GM12864 (cell line): ENCODE measurements at regions not wholly inside any gene's neighbourhood (a gene's known extent, or its start where the extent isn't known, plus 50 kb on each side); places are given as distances from the start of the nearest gene placed in this dataset.
"Not testable (repeated sequence)": the region's sequence is repeated elsewhere in the genome, so short reads cannot be mapped to it uniquely, and the experiment has no call there.

ENCODE experiments used
- DNase-seq: peaks from one replicate; pipeline ENCODE4 v3.0.0-alpha.2; 2011; ENCODE audit warnings: low read depth
- H3K4me3 ChIP-seq: 2 replicates; pipeline ENCODE4 v1.5.1; 2011; ENCODE audit warnings: mild to moderate bottlenecking, low read depth, low read length, control low read depth
- TF ChIP-seq, protein P1 (sequence below): IDR thresholded peaks from 2 replicates; pipeline ENCODE4 v1.5.1; 2011; ENCODE audit warnings: low read depth, mild to moderate bottlenecking, moderate library complexity, low read length, control low read depth, inconsistent platforms; ENCODE audit errors: missing control alignments

- DNase-seq: no peak
- TF ChIP-seq, protein P1, sequence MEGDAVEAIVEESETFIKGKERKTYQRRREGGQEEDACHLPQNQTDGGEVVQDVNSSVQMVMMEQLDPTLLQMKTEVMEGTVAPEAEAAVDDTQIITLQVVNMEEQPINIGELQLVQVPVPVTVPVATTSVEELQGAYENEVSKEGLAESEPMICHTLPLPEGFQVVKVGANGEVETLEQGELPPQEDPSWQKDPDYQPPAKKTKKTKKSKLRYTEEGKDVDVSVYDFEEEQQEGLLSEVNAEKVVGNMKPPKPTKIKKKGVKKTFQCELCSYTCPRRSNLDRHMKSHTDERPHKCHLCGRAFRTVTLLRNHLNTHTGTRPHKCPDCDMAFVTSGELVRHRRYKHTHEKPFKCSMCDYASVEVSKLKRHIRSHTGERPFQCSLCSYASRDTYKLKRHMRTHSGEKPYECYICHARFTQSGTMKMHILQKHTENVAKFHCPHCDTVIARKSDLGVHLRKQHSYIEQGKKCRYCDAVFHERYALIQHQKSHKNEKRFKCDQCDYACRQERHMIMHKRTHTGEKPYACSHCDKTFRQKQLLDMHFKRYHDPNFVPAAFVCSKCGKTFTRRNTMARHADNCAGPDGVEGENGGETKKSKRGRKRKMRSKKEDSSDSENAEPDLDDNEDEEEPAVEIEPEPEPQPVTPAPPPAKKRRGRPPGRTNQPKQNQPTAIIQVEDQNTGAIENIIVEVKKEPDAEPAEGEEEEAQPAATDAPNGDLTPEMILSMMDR: no peak
- no peak overlapping the region for H3K4me3 ChIP-seq
Observed at GRCh38 chr4:134848681-134849080, 647.1 kb upstream of the PABPC4L start.

DNA sequence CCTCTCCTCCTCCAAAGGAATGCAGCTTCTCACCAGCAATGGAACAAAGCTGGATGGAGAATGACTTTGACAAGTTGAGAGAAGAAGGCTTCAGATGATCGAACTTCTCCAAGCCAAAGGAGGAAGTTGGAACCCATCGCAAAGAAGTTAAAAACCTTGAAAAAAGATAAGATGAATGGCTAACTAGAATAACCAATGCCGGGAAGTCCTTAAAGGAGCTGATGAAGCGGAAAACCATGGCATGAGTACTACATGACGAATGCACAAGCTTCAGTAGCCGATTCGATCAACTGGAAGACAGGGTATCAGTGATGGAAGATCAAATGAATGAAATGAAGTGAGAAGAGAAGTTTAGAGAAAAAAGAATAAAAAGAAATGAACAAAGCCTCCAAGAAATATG lies 629.2 kb upstream of the PABPC4L start:
- H3K4me3 ChIP-seq, DNase-seq: not testable (repeated sequence)

GRCh38 chr4:134812611-134813010 lies 611.0 kb upstream of the PABPC4L start:
- no peak overlapping the region for H3K4me3 ChIP-seq
- no peak for DNase-seq

DNA sequence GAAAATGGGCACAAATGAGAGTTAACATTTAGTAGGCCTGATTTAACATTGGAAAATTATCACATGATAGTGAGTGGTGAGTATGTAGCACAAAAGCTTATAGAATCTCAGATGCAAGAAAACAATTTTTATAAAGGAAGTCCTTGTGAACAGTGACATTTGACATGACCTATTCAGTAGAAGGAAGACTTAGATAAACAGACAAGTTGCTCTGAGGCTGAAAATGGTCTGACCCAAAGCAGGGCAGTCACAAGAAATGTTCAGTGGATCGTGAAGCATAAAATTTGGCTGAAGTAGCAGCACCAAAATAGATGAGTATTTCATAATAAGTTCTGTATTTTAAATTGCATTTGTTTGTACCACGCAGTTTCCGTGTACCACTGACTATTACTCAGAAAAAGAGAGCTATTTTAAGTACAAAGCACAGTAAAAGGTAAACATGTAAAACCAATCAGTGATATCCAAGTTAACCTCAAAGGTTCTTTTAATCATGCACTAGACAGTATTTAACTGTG lies 605.7 kb upstream of the PABPC4L start:
- no peak for DNase-seq
- H3K4me3 ChIP-seq: no peak overlapping the region
- TF ChIP-seq, protein P1: no peak

More at GRCh38 chr4:134812611-134813010, 611.0 kb upstream of the PABPC4L start:
- TF ChIP-seq, protein P1: no peak

DNA sequence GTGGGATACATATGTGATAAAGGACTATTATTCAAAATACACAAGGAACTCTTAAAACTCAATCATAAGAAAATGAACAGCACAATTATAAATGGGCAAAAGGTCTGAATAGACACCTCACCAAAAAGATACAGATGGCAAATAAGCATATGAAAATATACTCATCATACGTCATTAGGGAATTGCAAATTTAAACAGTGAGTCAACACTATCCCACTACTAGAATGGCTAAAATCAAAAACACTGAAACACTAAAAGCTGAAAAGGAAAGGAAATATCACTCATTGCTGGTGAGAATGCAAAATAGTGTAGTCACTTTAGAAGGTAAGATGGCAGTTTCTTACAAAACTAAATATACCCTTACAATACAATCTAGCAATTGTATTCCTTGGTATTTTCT lies 597.0 kb upstream of the PABPC4L start:
- H3K4me3 ChIP-seq: no peak overlapping the region
- DNase-seq: no peak
- TF ChIP-seq, protein P1: no peak

- no peak for DNase-seq
- TF ChIP-seq, protein P1: no peak
- no peak overlapping the region for H3K4me3 ChIP-seq
Observed at GRCh38 chr4:134787315-134787714, 585.7 kb upstream of the PABPC4L start.

DNA sequence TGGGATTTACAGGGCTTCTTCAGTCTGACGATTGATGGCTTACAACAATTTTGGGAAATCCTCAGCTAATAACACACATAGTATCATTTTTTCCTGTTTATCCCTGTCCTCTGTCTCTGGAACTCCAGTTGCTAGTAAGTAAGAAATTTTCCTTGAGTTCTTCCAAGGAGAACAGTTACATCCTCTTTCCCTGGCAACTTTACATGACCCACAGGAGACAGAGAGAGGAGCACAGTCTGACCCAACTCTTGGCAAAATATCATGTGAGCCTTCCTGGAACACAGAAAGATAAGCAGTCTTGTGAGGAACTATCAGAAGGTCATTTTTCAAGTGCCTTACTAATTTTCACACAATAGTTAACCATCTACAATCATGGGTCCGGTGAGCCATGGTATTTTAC lies 578.7 kb upstream of the PABPC4L start:
- DNase-seq: no peak

More for the DNA sequence above, 578.7 kb upstream of the PABPC4L start:
- H3K4me3 ChIP-seq: no peak overlapping the region
- TF ChIP-seq, protein P1: no peak
